ENCODE measurements at regions not wholly inside any gene's neighbourhood (a gene's known extent, or its start where the extent isn't known, plus 50 kb on each side); places are given as distances from the start of the nearest gene placed in this dataset.

DNA sequence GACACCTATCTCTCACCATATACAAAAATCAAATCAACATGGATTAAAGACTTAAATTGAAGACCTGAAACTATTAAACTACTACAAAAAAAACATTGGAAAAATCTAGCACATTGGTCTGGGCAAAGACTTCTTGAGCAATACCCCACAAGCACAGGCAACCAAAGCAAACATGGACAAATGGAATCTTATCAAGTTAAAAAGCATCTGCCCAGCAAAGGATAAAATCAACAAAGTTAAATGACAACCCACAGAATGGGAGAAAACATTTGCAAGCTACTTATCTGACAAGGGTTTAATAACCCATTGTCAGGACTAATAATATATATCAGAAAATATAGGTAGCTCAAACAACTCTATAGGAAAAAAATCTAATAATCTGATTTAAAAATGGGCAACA lies 415.6 kb downstream of the KLHL13 start:
- H3K27me3 ChIP-seq: no peaks in the 10 kb centered on the region
- TF ChIP-seq, protein P1, sequence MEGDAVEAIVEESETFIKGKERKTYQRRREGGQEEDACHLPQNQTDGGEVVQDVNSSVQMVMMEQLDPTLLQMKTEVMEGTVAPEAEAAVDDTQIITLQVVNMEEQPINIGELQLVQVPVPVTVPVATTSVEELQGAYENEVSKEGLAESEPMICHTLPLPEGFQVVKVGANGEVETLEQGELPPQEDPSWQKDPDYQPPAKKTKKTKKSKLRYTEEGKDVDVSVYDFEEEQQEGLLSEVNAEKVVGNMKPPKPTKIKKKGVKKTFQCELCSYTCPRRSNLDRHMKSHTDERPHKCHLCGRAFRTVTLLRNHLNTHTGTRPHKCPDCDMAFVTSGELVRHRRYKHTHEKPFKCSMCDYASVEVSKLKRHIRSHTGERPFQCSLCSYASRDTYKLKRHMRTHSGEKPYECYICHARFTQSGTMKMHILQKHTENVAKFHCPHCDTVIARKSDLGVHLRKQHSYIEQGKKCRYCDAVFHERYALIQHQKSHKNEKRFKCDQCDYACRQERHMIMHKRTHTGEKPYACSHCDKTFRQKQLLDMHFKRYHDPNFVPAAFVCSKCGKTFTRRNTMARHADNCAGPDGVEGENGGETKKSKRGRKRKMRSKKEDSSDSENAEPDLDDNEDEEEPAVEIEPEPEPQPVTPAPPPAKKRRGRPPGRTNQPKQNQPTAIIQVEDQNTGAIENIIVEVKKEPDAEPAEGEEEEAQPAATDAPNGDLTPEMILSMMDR (IDR thresholded peaks at IDR 0.05): no peak
- TF ChIP-seq EP300 (IDR thresholded peaks at IDR 0.05) (no peak), POLR2A (IDR thresholded peaks at IDR 0.05) (no peak), POLR2AphosphoS5 (IDR thresholded peaks at IDR 0.05) (no peak)
- H3K4me3 ChIP-seq: no peak overlapping the region
- ATAC-seq (ENCODE audit: low FRiP score in 2 of 2) (no peak), DNase-seq (no peak)
- no peak overlapping the region for H3K27ac ChIP-seq
- H3K4me1 ChIP-seq: no peaks in the 10 kb centered on the region
- H3K36me3 ChIP-seq: no peaks in the 10 kb centered on the region
- H3K9me3 ChIP-seq: peaks cover 0 to 4% (median 2%) of the 10 kb centered on the region in 4 donors

DNA sequence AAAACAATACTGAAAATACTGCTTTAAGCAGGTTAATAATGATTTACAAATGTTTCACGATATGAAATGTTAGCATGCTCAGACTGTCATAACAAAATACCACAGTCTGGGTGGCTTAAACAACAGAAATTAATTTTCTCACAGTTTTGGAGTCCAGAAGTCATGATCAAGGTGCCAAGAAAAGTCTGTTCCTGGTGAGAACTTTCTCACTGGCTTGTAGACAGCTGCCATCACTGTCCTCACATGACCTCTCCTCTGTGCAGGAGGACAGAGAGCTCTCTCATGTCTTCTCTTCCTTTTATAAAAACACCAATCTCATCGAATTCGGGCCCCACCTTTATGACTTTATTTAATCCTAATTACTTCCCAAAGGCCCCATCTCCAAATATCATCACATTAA lies 426.7 kb downstream of the KLHL13 start:
- no peak for TF ChIP-seq EP300 (IDR thresholded peaks at IDR 0.05)
- no peak for TF ChIP-seq POLR2A (IDR thresholded peaks at IDR 0.05)
- TF ChIP-seq, protein P1 (IDR thresholded peaks at IDR 0.05): no peak
- no peak for TF ChIP-seq POLR2AphosphoS5 (IDR thresholded peaks at IDR 0.05)
- Histone ChIP-seq H3K27ac (no peak overlapping the region), H3K4me3 (no peak overlapping the region), H3K9me3 (no peaks in the 10 kb centered on the region), H3K4me1 (no peaks in the 10 kb centered on the region), H3K36me3 (no peaks in the 10 kb centered on the region), H3K27me3 (no peaks in the 10 kb centered on the region)
- no peak for DNase-seq
- no peak for ATAC-seq (ENCODE audit: low FRiP score in 2 of 2)
- WGBS, 2 donors: 69 to 89% methylated on average over 3 of the region's 3 CpGs

DNA sequence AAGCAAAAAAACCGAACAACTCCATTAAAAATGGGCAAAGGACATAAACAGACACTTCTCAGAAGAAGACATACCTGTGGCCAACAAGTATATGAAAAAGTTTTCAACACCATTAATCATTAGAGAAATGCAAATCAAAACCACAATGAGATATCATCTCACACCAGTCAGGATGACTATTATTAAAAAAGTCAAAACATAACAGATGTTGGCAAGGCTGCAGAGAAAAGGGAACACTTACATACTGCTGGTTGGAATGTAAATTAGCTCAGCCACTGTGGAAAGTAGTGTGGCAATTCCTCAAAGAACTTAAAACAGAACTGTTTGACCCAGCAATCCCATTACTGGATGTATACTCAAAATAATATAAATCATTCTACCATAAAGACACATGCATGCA lies 436.3 kb downstream of the KLHL13 start:
- no peaks in the 10 kb centered on the region for H3K4me1 ChIP-seq
- ATAC-seq (ENCODE audit: low FRiP score in 2 of 2): no peak
- WGBS, 2 donors: 58 to 92% methylated on average over 1 of the region's 1 CpG
- H3K27me3 ChIP-seq: no peaks in the 10 kb centered on the region
- H3K4me3 ChIP-seq: no peak overlapping the region
- no peak overlapping the region for H3K27ac ChIP-seq
- H3K36me3 ChIP-seq: no peaks in the 10 kb centered on the region
- H3K9me3 ChIP-seq: no peaks in the 10 kb centered on the region
- no peak for TF ChIP-seq POLR2A (IDR thresholded peaks at IDR 0.05)
- no peak for TF ChIP-seq EP300 (IDR thresholded peaks at IDR 0.05)
- TF ChIP-seq, protein P1 (IDR thresholded peaks at IDR 0.05): no peak
- no peak for TF ChIP-seq POLR2AphosphoS5 (IDR thresholded peaks at IDR 0.05)
- DNase-seq: no peak

DNA sequence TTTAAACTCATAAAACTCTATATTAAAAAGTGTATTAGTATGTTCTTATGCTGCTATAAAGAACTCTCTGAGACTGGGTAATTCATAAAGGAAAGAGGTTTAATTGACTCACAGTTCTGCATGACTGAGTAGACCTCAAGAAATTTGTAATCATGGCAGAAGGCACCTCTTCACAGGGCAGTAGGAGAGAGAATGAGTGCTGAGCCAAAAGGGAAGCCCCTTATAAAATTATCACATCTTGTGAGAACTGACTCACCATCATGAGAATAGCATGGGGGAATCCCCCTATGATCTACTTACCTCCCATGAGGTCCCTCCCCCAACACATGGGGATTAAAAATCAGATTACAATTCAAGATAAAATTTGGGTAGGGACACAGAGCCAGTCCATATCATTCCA lies 463.2 kb downstream of the KLHL13 start:
- H3K4me3 ChIP-seq: no peak overlapping the region
- no peaks in the 10 kb centered on the region for H3K9me3 ChIP-seq
- no peak overlapping the region for H3K27ac ChIP-seq
- no peaks in the 10 kb centered on the region for H3K4me1 ChIP-seq
- TF ChIP-seq POLR2AphosphoS5 (IDR thresholded peaks at IDR 0.05): no peak
- no peak for TF ChIP-seq EP300 (IDR thresholded peaks at IDR 0.05)
- no peak for TF ChIP-seq POLR2A (IDR thresholded peaks at IDR 0.05)
- TF ChIP-seq, protein P1 (IDR thresholded peaks at IDR 0.05): no peak
- DNase-seq (no peak), ATAC-seq (ENCODE audit: low FRiP score in 2 of 2) (no peak)
- H3K27me3 ChIP-seq: no peaks in the 10 kb centered on the region
- H3K36me3 ChIP-seq: no peaks in the 10 kb centered on the region

DNA sequence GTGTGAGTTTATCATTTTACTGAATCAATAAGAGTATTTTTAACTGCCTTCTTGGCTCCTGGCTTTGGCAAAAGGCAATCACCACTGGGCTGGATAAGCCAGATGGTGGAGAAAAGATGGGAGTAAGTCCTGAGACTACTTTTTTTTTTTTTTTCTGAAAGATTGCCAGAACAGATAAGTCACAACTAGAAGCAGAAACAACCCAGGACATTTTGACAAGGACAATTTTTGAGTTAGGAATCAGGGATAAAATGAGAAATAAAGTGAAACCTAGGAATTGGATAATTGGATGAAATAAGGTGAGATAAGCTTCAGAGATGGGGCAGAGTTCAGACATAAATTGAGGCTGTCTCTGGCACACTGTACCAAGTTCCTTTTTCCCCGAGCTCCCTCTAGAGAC lies 471.0 kb downstream of the KLHL13 start:
- H3K27ac ChIP-seq: no peak overlapping the region
- 50 to 71% methylated on average over 1 of the region's 1 CpG for WGBS, 2 donors

More for the DNA sequence above, 471.0 kb downstream of the KLHL13 start:
- TF ChIP-seq POLR2A (IDR thresholded peaks at IDR 0.05): no peak
- TF ChIP-seq, protein P1 (IDR thresholded peaks at IDR 0.05): no peak
- no peak for TF ChIP-seq EP300 (IDR thresholded peaks at IDR 0.05)
- no peak for TF ChIP-seq POLR2AphosphoS5 (IDR thresholded peaks at IDR 0.05)
- no peak overlapping the region for H3K4me3 ChIP-seq
- ATAC-seq (ENCODE audit: low FRiP score in 2 of 2) (no peak), DNase-seq (no peak)
- no peaks in the 10 kb centered on the region for H3K4me1 ChIP-seq
- H3K36me3 ChIP-seq: no peaks in the 10 kb centered on the region
- H3K9me3 ChIP-seq: no peaks in the 10 kb centered on the region
- no peaks in the 10 kb centered on the region for H3K27me3 ChIP-seq

Data from upper lobe of left lung (tissue), 6 donors.